ENCODE measurements at regions not wholly inside any gene's neighbourhood (a gene's known extent, or its start where the extent isn't known, plus 50 kb on each side); places are given as distances from the start of the nearest gene placed in this dataset.
"Not testable (repeated sequence)": the region's sequence is repeated elsewhere in the genome, so short reads cannot be mapped to it uniquely, and the experiment has no call there.

DNA sequence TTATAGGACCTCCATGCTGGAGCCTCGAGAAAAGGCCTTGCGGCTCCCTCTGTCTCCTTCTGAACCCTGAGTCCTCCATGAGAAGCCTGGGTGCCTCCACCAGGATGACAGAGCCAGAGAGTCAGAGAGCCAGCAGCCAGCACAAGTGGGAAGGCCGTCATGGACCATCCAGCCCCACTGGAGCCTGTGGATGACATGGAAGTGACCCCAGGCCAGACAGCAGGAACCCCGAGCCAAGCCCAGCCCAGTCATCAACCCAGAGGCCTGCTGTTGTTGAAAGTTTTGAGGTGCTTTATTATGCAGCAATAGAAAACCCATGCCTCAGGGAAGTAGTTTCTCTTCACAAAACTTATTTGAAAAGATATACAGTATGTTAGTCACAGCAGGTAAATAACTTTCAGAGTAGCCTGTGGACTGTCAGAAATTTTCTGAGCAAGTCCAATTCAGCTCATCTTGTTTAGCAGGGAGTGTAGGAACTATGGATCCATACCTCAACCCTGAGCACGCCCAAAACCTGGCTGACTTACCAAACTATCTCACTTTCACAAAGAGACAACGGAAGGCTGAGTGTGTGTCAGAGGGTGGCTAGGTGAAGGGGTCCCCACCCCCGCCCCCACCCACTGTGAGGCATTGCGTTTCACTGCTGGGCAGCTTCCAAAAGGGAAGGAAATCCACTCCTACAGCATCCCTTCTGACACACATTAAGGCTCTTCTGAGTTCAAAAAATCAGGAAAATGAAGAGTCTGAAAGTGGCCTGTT, 79.9 kb upstream of the NDUFV2 start:
- Histone ChIP-seq H3K27me3 (no peaks in the 10 kb centered on the region), H3K4me3 (no peak overlapping the region), H3K4me1 (no peaks in the 10 kb centered on the region), H3K36me3 (no peaks in the 10 kb centered on the region), H3K9me3 (no peaks in the 10 kb centered on the region), H3K27ac (no peak overlapping the region)
- TF ChIP-seq, protein P1, sequence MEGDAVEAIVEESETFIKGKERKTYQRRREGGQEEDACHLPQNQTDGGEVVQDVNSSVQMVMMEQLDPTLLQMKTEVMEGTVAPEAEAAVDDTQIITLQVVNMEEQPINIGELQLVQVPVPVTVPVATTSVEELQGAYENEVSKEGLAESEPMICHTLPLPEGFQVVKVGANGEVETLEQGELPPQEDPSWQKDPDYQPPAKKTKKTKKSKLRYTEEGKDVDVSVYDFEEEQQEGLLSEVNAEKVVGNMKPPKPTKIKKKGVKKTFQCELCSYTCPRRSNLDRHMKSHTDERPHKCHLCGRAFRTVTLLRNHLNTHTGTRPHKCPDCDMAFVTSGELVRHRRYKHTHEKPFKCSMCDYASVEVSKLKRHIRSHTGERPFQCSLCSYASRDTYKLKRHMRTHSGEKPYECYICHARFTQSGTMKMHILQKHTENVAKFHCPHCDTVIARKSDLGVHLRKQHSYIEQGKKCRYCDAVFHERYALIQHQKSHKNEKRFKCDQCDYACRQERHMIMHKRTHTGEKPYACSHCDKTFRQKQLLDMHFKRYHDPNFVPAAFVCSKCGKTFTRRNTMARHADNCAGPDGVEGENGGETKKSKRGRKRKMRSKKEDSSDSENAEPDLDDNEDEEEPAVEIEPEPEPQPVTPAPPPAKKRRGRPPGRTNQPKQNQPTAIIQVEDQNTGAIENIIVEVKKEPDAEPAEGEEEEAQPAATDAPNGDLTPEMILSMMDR (IDR thresholded peaks at IDR 0.05), result no peak
- no peak for DNase-seq (ENCODE audit: low spot score in 2 of 2)
- intact Hi-C loops (cut with DNase I), result no loop called here

DNA sequence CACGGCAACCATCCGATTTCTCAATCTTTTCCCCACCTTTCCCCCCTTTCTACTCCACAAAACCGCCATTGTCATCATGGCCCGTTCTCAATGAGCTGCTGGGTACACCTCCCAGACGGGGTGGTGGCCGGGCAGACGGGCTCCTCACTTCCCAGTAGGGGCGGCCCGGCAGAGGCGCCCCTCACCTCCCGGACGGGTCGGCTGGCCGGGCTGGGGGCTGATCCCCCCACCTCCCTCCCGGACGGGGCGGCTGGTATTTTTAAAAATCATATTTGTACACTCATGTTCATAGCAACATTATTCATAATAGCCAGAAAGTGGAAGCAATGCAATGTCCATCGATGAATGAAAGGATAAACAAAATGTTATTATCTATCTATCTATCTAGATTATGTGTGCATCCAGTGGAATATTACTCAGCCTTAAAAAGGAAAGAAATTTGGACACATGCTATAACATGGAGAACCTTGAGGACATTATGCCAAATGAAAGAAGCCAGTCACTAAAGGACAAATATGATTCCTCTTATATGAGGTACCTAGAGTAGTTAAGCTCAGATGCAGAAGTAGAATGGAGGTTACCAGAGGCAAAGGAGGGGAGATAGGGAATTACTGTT, 78.4 kb upstream of the NDUFV2 start:
- H3K36me3 ChIP-seq; H3K27me3 ChIP-seq; intact Hi-C loops (cut with DNase I); DNase-seq (ENCODE audit: low spot score in 2 of 2); H3K27ac ChIP-seq; H3K4me3 ChIP-seq; H3K9me3 ChIP-seq; H3K4me1 ChIP-seq: not testable (repeated sequence)

DNA sequence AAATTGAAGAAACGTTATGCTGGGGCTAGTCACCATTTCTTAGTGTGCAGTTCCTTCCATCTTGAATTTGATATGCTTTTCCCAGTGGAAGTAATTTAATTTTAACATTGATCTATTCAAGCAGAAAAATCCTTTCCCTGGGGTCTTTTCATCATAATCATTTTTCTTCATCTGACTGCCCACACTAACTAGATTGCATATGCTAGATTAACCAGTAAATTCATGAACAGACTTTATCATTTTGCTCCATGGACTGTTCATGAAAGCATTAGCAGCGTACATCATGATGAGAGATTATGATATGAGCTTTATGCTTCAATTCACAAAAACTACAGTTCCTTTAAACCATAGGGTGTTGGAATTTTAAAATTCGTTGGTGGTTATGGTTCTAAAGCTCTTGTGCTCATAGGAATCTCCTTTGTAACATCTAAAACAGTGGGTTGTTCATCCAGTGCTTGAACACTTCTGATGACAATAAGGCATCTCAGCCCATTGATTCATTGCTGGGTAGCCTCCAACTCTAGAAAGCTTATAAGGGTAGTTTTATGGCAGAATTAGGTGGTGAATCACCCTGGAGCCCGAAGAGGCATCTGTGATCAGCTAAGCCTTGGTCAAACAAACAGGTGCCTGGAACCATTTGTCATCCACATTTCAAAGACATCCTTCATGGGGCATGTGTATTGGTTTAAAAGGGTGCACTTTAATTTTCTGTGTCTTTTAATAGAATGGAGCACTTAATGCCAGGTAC, 77.2 kb upstream of the NDUFV2 start:
- Histone ChIP-seq H3K27ac (no peak overlapping the region), H3K27me3 (no peaks in the 10 kb centered on the region), H3K4me3 (no peak overlapping the region), H3K36me3 (no peaks in the 10 kb centered on the region), H3K9me3 (no peaks in the 10 kb centered on the region), H3K4me1 (no peaks in the 10 kb centered on the region)
- no peak for DNase-seq (ENCODE audit: low spot score in 2 of 2)
- TF ChIP-seq, protein P1 (IDR thresholded peaks at IDR 0.05), result no peak
- intact Hi-C loops (cut with DNase I), result no loop called here

DNA sequence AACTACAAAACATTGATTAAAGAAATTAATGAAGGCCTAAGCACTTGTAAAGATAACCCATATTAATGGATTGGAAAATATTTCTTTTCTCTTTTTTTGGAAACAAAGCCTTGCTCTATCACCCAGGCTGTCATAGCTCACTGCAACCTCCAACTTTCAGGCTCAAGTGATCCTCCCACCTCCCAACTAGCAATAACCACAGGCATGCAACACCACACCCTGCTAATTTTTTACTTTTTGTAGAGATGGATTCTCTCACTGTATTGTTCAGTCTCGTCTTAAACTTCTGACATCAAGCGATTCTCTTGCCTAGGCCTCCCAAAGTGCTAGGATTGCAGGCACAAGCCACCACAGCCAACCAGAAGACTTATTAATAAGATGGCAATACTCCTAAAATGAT, 73.4 kb upstream of the NDUFV2 start:
- intact Hi-C loops (cut with DNase I), result no loop called here
- no peaks in the 10 kb centered on the region for H3K4me1 ChIP-seq
- DNase-seq (ENCODE audit: low spot score in 2 of 2), result no peak
- H3K36me3 ChIP-seq, result no peaks in the 10 kb centered on the region
- TF ChIP-seq, protein P1 (IDR thresholded peaks at IDR 0.05), result no peak
- no peaks in the 10 kb centered on the region for H3K9me3 ChIP-seq
- no peaks in the 10 kb centered on the region for H3K27me3 ChIP-seq
- no peak overlapping the region for H3K4me3 ChIP-seq
- H3K27ac ChIP-seq, result no peak overlapping the region

DNA sequence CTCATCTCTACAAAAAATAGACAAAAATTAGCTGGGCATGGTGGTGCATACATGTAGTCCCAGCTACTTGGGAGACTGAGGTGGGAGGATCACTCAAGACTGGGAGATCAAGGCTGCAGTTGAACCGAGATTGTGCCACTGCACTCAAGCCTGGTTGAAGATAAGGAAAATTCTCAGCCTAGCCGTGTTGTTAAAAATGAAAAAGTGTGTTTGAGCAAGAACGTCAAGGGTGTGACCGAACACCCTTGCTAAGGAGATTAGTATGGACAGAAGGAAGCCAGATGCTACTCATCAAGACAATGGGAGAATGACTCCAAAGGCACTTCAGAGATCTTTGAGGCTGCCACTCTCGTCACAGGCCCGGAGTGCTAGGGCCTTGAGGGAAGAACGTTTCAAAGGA, 70.0 kb upstream of the NDUFV2 start:
- Histone ChIP-seq H3K27ac (no peak overlapping the region), H3K4me3 (no peak overlapping the region), H3K4me1 (no peaks in the 10 kb centered on the region), H3K27me3 (no peaks in the 10 kb centered on the region), H3K9me3 (no peaks in the 10 kb centered on the region), H3K36me3 (no peaks in the 10 kb centered on the region)
- no peak for DNase-seq (ENCODE audit: low spot score in 2 of 2)
- intact Hi-C loops (cut with DNase I), result no loop called here
- TF ChIP-seq, protein P1 (IDR thresholded peaks at IDR 0.05), result no peak

DNA sequence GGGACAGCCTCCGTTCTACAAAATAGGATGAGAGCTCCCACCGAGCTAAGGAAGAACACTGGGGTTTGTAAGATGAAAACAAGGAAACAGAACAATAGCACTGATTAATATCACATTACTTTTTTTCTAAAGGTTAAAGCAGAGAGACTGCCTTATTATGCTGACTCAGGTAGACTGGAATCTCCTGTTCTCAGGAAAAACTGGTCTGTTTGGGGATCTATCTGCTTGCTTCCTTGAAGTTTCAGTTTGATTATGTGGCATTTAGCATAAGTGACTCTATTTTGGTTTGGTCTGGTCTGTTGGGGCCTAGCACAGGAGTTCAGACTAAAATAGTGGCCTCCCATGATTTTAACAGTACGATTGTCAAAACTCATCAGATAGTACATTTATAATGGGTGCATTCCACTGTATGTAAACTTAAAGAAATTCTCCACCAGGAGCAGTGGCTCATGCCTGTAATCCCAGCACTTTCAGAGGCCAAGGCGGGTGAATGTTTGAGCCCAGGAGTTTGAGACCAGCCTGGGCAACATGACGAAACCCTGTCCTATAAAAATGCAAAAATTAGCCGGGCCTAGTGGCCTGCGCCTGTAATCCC, 64.1 kb upstream of the NDUFV2 start:
- H3K4me3 ChIP-seq, result no peak overlapping the region
- H3K27ac ChIP-seq, result no peak overlapping the region
- TF ChIP-seq, protein P1 (IDR thresholded peaks at IDR 0.05), result no peak
- intact Hi-C loops (cut with DNase I), result no loop called here
- H3K4me1 ChIP-seq, result no peaks in the 10 kb centered on the region
- no peaks in the 10 kb centered on the region for H3K27me3 ChIP-seq
- no peak for DNase-seq (ENCODE audit: low spot score in 2 of 2)
- H3K36me3 ChIP-seq, result no peaks in the 10 kb centered on the region
- H3K9me3 ChIP-seq, result no peaks in the 10 kb centered on the region

Measured in ascending aorta (tissue), 2 donors.